ENCODE measurements at regions not wholly inside any gene's neighbourhood (a gene's known extent, or its start where the extent isn't known, plus 50 kb on each side); places are given as distances from the start of the nearest gene placed in this dataset.

DNA sequence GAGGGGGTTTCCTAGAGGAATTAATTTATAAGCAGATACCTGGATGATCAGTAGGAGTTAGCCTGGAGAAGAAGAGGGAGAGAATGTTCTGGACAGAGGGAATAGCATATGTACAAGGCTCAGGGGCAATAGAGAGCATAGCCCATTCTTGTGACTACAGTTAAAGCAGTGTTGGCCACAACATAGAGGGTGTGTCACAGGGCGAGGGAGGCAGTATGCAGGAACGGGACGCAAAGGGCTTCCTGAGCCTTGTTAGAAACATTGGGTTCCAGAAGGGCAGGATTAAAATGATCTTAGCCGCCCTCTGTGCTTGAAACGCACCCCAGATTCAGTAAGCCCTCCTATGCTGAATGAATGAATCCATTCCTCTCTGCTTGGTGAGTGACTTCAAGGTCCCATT, 142.2 kb upstream of the PWP1 start:
- TF ChIP-seq, protein P1, sequence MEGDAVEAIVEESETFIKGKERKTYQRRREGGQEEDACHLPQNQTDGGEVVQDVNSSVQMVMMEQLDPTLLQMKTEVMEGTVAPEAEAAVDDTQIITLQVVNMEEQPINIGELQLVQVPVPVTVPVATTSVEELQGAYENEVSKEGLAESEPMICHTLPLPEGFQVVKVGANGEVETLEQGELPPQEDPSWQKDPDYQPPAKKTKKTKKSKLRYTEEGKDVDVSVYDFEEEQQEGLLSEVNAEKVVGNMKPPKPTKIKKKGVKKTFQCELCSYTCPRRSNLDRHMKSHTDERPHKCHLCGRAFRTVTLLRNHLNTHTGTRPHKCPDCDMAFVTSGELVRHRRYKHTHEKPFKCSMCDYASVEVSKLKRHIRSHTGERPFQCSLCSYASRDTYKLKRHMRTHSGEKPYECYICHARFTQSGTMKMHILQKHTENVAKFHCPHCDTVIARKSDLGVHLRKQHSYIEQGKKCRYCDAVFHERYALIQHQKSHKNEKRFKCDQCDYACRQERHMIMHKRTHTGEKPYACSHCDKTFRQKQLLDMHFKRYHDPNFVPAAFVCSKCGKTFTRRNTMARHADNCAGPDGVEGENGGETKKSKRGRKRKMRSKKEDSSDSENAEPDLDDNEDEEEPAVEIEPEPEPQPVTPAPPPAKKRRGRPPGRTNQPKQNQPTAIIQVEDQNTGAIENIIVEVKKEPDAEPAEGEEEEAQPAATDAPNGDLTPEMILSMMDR (IDR thresholded peaks at IDR 0.05; ENCODE audit: poor library complexity): no peak
- TF ChIP-seq EZH2 (IDR thresholded peaks at IDR 0.05; ENCODE audit: borderline replicate concordance): no peak
